RCC 7860 (cell line): ENCODE measurements at regions not wholly inside any gene's neighbourhood (a gene's known extent, or its start where the extent isn't known, plus 50 kb on each side); places are given as distances from the start of the nearest gene placed in this dataset.
"Not testable (repeated sequence)": the region's sequence is repeated elsewhere in the genome, so short reads cannot be mapped to it uniquely, and the experiment has no call there.

Experiments
- DNase-seq: peaks from one replicate; pipeline ENCODE4 v3.0.0-alpha.2; 2015; ENCODE audit warnings: low spot score
- FAIRE-seq: peaks from 2 replicates; lab custom pipeline; 2012; peaks lifted over from hg19 to GRCh38; lab: Jason Lieb, UNC

DNA sequence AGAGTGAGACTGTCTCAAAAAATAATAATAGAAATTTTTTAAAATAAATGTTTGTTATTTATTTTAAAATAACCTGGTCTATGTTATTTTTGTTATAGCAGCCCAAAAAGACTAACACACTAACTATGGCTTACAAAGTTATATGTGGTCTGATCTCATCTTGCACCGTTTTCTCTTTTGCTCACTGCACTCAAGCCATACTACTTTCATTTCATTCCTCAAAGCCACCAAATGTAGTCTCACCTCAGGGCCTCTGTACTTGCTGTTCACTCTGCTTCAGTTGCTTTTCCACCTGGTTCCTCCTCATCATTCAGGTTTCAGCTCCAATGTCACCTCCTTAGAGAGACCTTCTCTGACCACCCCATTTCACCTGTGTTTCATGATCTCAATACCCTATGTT is 55.2 kb upstream of the MDM1 start:
- no peak for DNase-seq
- no peak for FAIRE-seq

GRCh38 chr12:68389305-68389704 is 57.1 kb upstream of the MDM1 start:
- no peak for FAIRE-seq

GRCh38 chr12:68391937-68392336 is 59.8 kb upstream of the MDM1 start:
- FAIRE-seq, result no peak
- DNase-seq, result no peak

More at GRCh38 chr12:68389305-68389704, 57.1 kb upstream of the MDM1 start:
- DNase-seq, result no peak

DNA sequence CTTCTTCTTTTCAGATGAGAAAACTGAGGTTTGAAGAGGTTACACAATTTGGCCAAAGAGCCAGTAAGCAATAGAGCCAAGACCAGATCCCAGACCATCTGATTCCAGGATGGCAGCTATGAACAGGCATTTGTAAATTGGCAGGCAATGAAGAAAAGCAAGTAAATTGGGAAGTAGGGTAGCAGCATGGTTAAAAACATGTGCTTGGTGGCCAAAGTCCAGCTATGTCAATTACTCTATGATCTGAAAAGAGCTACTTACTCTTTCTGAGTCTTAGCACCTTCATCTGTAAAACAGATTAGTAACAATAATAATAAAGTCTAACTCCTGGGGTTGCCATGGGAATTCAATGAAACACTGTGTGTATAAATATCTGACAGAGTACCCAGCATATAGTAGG is 60.2 kb upstream of the MDM1 start:
- no peak for DNase-seq
- FAIRE-seq, result no peak

- DNase-seq (no peak), FAIRE-seq (no peak)
Measured at GRCh38 chr12:68393417-68393816, 61.3 kb upstream of the MDM1 start.

DNA sequence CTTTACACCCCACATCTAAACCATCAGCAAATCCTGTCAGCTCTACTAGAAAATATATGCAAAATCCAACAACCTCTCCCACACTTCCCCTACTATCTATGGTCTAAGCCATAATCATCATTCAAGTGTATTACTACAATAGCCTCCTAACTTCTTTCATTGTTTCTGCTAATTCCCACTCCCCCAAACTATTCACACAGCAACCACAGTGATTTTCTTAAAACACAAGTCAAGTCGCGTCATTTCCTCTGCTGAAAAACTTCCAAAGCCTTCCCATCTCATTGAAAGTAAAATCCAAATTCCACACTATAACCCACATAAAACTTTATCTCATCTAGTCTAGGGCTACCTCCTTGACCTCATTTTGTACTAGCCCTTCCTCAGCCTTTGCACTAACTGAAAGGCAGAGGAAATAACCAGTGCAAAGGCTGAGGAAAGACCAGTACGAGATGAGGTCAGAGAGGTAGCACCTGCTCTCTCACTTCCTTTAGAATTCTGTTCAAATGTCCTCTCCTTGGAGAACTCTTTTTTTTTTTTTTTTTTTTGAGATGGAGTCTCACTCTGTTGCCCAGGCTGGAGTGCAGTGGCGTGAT is 65.5 kb upstream of the MDM1 start:
- no peak for FAIRE-seq

DNA sequence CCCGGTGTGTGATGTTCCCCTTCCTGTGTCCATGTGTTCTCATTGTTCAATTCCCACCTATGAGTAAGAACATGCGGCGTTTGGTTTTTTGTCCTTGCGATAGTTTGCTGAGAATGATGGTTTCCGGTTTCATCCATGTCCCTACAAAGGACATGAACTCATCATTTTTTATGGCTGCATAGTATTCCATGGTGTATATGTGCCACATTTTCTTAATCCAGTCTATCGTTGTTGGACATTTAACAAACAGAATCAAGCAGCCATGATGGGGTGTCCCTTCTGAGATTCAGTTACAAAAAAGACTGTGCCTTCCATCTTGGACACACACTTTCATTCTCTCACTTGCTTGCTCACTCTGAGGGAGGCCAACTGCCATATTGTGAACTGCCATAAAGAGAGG is 66.5 kb upstream of the MDM1 start:
- FAIRE-seq, DNase-seq: not testable (repeated sequence)

More for the DNA sequence above, 65.5 kb upstream of the MDM1 start:
- DNase-seq, result no peak

DNA sequence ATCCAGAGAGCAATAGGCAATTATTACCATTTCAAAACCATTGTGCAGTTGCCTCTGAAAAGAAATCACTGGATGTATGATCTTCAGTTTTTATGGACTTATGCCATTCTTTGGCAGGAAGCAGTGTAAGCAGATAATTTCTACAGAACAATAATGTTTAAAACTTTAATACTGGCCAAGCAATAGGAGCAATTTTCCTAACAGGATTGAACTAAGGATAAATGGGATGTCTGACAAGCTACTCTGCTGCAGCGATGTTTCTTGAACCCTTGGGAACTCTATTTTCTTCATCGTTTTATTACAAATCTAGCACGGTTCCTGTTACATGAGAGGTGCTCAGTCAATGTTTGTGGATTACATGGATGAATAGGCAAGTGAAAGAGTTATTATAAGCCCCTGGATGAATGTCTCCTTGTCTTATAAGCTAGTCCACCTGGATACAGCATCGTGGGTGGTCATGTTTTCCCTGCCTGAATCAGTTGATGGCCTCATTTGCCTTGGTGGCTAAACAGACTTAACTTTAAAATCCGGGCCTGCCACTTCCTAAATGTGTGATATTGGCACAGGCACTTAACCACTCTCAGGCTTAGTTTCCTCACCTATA is 68.2 kb upstream of the MDM1 start:
- FAIRE-seq (no peak), DNase-seq (no peak)

DNA sequence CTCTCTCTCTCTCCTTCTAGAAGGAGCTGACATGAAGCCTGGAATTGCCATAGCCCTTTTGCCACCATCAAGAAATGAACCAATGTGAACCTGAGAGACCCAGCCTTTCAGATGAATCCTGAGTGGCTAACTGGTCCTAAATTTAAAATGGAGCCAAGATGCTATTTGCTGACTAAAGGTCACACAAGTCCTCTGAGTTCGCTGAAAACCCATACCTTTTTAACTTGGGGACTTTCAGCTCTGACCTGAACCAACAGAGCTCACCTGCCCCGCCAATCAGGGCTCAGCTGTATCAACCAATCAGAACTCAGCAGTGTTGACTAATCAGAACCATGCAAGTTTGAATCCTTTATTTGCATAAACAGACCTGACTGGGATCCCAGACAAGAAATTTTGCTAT is 70.3 kb upstream of the MDM1 start:
- DNase-seq, result no peak
- FAIRE-seq, result no peak

DNA sequence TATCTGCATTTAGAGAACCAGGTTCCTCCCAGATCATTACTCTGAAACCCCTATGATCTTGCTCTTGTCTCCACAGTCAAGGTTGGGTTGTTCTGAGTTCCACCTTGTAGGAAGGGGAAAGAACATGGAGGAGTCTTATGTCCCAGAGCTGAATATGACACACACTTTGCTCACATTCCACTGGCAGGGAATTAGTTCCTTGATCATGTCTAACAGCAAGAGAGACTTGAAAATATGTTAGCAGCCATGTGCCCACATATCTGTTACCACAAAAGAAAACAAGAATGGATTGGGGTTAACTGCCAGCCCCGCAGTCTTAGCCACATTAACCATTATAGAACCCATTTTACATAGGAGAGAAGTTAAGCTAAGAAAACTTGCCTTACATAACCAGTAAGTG is 71.1 kb upstream of the MDM1 start:
- no peak for FAIRE-seq
- DNase-seq, result no peak

- FAIRE-seq, result no peak
- no peak for DNase-seq
Measured at GRCh38 chr12:68403711-68404110, 71.5 kb upstream of the MDM1 start.

DNA sequence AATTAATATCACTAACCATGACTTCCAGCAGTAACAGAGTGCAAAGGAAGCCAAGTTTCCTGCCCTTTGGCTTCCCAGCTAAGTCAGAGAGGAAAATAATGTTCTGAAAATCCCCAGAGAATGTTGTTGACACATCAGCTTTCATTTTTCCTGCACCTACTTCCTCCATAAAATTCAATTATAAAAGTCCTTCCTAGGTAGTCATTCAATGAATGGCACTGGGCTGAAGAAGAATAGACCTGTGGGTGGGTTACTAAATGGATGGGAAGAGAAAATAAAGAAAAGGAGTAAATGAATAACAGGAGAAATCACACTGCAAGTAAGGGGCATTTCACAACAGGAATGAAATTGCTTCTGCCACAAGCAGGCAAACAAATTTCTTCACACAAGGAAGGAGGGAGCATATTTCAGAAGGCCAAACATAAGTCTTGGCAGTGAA is 73.2 kb upstream of the MDM1 start:
- FAIRE-seq (no peak), DNase-seq (no peak)

- DNase-seq (no peak), FAIRE-seq (no peak)
Measured at GRCh38 chr12:68406134-68406576, 74.0 kb upstream of the MDM1 start.

DNA sequence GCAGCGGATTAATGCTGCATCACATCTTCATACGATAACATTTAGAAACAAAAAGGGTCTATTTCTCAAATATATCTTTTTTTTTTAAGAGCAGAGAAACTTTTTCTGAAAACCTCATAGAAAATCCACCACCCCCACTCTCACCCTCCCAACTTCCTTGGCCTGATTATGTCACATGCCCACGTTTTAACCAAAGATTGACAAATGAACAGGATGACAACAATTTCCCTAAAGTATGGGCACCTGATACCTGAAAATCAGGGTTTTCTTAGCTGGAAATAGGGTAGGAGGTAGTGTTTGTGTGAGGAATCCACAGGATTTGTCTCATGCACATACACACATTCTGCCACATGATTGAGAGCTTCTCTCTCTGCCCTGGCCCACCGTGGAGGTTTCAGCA is 74.7 kb upstream of the MDM1 start:
- no peak for FAIRE-seq

GRCh38 chr12:68410018-68410660 is 78.0 kb upstream of the MDM1 start:
- no peak for DNase-seq
- no peak for FAIRE-seq

More for the DNA sequence above, 74.7 kb upstream of the MDM1 start:
- no peak for DNase-seq

- no peak for FAIRE-seq
- no peak for DNase-seq
Measured at GRCh38 chr12:68411371-68411770, 79.2 kb upstream of the MDM1 start.

DNA sequence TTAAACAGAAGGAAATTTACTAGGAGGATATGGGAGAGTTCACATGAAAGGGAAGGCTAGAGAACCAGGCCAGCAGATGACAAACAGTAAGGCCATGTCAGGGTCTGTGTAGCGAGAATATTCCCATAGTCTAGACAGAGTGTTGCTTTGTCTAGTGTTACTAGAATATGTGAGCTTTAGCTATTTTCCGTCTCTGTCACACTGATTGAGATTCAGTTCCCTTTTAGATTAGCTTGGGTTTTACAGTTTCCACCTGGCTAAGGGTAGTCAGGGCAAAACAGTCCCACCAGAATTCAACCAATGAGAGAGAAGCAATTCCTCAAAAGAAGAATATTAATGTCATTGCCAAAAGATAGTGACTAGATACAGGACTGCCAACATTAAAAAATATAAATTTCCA is 82.8 kb upstream of the MDM1 start:
- DNase-seq, result no peak
- FAIRE-seq, result no peak

GRCh38 chr12:68416350-68416749 is 84.2 kb upstream of the MDM1 start:
- FAIRE-seq (no peak), DNase-seq (no peak)

- no peak for DNase-seq
- FAIRE-seq, result no peak
Measured at GRCh38 chr12:68416826-68417225, 84.7 kb upstream of the MDM1 start.

- no peak for FAIRE-seq
- no peak for DNase-seq
Measured at GRCh38 chr12:68418137-68418460, 85.9 kb upstream of the MDM1 start.

DNA sequence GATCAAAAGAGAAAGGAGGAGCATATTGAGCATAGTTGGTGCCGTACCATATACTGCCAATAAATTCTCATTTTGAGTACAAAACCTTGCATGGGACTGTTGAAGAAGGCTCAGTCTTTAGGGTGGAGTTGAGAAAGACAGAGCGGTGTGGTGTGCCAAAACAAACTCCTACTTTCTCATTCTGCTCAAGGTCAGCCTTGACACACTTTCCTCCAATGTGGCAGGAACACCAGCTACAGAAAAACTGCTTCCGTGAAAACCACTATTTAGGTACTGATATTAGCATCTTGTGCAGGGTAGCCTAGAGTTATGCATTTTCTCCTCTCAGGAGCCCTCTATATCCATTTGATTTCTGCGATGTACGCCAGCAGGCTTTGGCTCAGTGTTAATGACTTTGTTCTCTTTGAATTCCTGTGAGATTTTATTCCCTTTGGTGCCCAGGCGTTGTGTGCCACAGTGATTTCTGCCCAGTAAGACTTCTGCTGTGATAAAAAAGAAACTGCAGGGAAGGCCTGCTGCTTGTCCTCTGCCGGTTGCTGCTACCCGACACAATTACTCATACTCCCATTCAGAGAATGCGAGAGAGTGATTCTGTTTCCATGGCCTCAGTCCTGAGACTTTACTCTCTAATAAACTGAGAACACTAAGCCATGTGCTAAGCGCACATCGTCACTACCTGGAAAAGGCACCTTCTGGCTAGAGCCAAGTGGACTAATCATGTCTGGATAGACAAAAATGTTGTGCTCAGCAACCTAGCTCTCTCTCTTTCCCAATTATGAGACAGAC is 88.3 kb upstream of the MDM1 start:
- FAIRE-seq, result no peak
- no peak for DNase-seq

DNA sequence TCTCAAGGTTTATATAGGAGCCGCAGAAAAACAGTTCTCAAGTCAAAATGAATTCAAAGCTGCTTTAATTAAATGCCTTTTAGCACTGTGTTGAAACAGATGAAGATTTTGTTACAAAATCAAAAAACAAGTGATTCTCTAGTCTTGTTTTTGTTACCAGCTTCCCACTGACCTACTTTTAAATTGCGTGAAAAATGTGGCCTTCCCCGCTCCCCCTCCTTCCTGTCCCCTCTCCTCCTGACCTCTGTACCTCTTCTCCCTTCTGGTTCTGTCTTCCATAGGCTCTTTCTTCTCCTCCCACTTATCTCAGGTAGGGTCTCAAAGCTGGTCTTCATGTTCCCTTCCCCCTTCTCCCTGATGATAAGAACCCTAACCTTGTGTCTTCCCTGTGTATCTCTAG is 90.0 kb upstream of the MDM1 start:
- FAIRE-seq (no peak), DNase-seq (no peak)
